Lower leg skin (tissue), 3 donors: ENCODE measurements at regions not wholly inside any gene's neighbourhood (a gene's known extent, or its start where the extent isn't known, plus 50 kb on each side); places are given as distances from the start of the nearest gene placed in this dataset.

Experiments used
- CTCF ChIP-seq, 3 donors: fragments of 450-650 bp; IDR thresholded peaks; one replicate each; pipeline ENCODE4 v1.5.1; 2016; ENCODE audit warnings: antibody characterized with exemption in 3 of 3, mild to moderate bottlenecking in 3 of 3, moderate library complexity in 2 of 3
- POLR2A ChIP-seq, 2 donors: fragments of 450-650 bp; IDR thresholded peaks; one replicate each; pipeline ENCODE4 v1.6.1; 2016 to 2017; ENCODE audit warnings: antibody characterized with exemption in 2 of 2, mild to moderate bottlenecking in 1 of 2, moderate library complexity in 1 of 2

GRCh38 chr13:62407871-62408270, 992.2 kb upstream of the PCDH20 start:
- TF ChIP-seq POLR2A (IDR thresholded peaks at IDR 0.05) (no peak), CTCF (IDR thresholded peaks at IDR 0.05) (no peak)
